NOMO-1 (cell line): ENCODE measurements at regions not wholly inside any gene's neighbourhood (a gene's known extent, or its start where the extent isn't known, plus 50 kb on each side); places are given as distances from the start of the nearest gene placed in this dataset.

Source experiments
- DNase-seq, 2 experiments: peaks; one replicate each; lab custom pipeline; 2025; ENCODE audit not compliant: unreplicated experiment in 2 of 2; lab: John Stamatoyannopoulos, UW

- DNase-seq: no peak
Observed at GRCh38 chr13:39856714-39857113, 201.3 kb downstream of the COG6 start.

GRCh38 chr13:39858794-39859193 is 203.3 kb downstream of the COG6 start:
- no peak for DNase-seq

- no peak for DNase-seq
Observed at GRCh38 chr13:39859898-39860297, 204.4 kb downstream of the COG6 start.

GRCh38 chr13:39862900-39863299 is 207.4 kb downstream of the COG6 start:
- no peak for DNase-seq

GRCh38 chr13:39864221-39864620 is 208.8 kb downstream of the COG6 start:
- DNase-seq: no peak

GRCh38 chr13:39866722-39867121 is 211.3 kb downstream of the COG6 start:
- no peak for DNase-seq

- DNase-seq: no peak
Observed at GRCh38 chr13:39867807-39868206, 212.3 kb downstream of the COG6 start.

GRCh38 chr13:39870197-39870747 is 214.8 kb downstream of the COG6 start:
- no peak for DNase-seq

GRCh38 chr13:39874331-39875053 is 219.0 kb downstream of the COG6 start:
- DNase-seq: no peak

- no peak for DNase-seq
Observed at GRCh38 chr13:39875111-39875987, 219.9 kb downstream of the COG6 start.

GRCh38 chr13:39876258-39876657 is 220.8 kb downstream of the COG6 start:
- DNase-seq: no peak

- no peak for DNase-seq
Observed at GRCh38 chr13:39877134-39877533, 221.7 kb downstream of the COG6 start.

- no peak for DNase-seq
Observed at GRCh38 chr13:39879286-39880035, 224.0 kb downstream of the COG6 start.

GRCh38 chr13:39881383-39881782 is 225.9 kb downstream of the COG6 start:
- no peak for DNase-seq

GRCh38 chr13:39881887-39882286 is 226.4 kb downstream of the COG6 start:
- DNase-seq: no peak

- no peak for DNase-seq
Observed at GRCh38 chr13:39884166-39884565, 228.7 kb downstream of the COG6 start.

GRCh38 chr13:39886336-39886735 is 230.9 kb downstream of the COG6 start:
- no peak for DNase-seq

GRCh38 chr13:39887387-39887786 is 231.9 kb downstream of the COG6 start:
- DNase-seq: no peak

- no peak for DNase-seq
Observed at GRCh38 chr13:39888865-39889810, 233.7 kb downstream of the COG6 start.

- no peak for DNase-seq
Observed at GRCh38 chr13:39890537-39890936, 235.1 kb downstream of the COG6 start.
